ENCODE measurements at regions not wholly inside any gene's neighbourhood (a gene's known extent, or its start where the extent isn't known, plus 50 kb on each side); places are given as distances from the start of the nearest gene placed in this dataset.

DNA sequence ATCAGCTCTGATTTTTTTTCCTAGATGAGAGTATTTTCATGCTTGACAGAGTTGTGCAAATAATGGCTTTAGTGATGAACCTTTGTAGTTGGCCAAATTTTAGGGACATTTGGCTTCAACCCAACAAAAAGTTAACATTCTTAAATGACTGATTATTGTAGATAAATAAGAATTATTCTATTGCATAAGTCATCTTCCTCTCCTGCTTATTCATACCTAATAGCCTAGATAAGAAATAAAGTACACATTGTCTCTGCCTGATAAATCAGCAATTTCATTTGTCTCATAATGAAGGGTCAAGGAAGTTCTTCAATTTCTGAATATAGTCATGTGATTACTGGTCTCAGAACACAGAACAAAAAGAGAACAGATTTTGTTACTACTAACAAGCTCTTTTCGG, 428.9 kb upstream of the IL12A start:
- no peak for DNase-seq

DNA sequence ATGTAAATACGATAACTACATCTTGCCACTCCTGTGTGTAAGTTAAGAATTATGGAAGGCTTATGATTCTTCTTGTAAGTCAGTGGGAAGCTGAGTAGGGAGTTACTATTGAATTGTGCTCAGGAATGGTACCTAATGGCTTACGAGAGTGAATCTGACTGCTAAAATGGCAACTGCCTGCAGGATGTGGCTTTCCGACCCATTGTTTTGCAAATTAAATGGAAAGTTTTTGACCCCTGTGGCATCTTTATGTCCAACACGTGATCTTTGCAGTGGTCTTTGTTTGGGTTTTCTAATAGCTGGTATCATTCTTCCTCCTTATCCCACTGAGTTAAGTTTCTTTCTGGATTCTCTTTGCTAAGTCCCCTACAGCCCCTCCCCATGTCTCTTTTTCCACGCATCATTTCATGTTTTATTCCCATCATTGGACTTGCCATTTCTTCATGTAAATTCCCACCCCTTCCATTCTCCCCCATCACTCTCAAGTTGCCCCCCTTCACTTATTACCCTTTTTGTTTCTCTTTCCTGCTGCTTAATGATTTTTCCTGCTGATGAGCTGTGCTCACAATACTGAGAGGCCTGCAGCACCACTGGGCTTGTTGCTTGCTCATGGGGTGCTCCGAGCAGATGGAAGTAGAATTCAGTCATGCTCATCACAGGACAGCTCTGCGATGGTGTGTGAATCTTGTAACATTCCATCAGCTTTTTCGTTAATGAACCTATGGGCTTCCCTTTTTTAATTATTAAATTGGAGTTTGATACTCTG, 428.2 kb upstream of the IL12A start:
- DNase-seq, result no peak

DNA sequence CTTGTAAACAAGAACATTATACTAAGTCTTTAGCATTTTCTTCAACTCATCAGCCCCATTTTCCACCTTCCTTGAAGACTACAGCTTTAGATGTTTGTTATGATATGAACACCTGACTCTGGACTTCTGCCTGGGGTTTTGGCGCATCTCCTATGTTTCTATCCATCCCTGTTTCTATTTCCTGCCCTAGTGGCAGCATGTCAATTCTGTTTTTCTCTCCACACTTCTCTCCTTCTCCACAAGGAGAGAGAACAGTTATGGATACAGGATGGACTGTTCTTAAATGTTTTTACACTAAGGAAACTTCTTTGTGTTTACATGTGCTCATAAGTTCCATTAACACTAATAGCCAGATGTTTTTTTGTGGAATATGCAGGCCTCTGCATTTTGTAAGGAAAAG, 423.3 kb upstream of the IL12A start:
- DNase-seq, result no peak

DNA sequence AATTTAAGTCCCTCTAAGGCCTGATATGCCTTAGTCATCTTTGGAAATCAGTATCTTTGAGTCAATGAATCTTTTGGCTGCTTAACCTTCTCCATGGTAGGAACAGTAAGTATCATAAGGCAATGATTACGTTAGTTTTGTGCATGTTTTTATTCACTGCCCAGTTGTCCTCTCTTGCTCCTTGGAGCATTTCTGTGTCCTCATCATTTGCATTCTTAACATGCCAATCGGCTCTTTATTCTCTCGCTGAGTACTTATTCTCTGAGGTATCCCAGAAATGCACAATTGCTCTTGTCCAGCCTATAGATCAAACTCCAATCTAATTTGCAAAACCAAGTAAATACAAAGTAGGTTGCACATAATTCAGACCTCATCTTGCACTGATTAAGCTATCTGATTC, 405.0 kb upstream of the IL12A start:
- no peak for DNase-seq

DNA sequence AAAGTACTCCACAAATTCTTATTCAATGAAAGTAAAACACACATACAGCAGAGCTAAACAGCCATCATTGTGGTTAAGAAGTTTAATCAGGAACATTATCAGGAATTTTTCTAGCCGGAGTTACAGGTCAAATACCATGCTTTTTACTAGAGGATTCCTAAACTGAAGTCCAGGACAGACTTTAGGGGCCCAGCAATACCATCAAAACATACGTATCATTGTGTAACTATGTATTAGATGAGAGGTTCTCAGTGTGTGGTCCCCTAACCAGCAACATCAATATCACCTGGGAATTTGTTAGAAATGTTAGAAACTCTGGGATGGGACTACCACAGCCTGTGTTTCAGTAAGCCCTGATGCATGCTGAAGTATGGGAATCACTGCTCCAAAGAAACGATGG, 404.2 kb upstream of the IL12A start:
- DNase-seq, result no peak

DNA sequence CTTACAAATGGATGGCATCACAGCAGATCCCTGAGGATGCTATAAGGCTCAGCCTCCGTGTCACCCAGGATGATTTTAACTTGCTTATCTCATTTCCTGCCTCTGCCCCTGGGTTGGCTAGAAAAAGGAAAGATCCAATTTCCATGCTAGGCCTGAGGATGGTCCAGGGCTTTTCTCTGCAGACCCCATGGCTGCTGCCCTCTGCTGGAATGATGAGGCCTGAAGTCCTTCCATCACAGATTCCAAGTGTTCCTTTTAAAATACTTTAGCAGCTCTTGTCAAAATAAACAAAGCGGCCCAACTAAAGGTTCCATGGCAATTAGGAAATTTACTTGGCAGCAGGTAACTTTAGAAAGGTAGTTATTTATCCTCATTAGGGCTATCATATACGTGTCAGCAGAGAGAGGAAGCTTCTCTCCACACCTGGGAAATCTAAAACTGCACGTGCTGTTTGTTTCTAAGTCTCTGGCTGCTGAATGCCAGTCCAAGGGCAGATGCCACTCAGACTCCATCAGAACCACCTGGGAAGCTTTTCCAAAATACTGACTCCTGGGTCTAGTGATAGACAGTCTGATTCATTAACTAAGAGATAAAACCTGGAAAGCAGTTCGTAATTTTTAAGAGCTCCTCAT, 401.9 kb upstream of the IL12A start:
- DNase-seq, result peak; percentile 41 to 55

DNA sequence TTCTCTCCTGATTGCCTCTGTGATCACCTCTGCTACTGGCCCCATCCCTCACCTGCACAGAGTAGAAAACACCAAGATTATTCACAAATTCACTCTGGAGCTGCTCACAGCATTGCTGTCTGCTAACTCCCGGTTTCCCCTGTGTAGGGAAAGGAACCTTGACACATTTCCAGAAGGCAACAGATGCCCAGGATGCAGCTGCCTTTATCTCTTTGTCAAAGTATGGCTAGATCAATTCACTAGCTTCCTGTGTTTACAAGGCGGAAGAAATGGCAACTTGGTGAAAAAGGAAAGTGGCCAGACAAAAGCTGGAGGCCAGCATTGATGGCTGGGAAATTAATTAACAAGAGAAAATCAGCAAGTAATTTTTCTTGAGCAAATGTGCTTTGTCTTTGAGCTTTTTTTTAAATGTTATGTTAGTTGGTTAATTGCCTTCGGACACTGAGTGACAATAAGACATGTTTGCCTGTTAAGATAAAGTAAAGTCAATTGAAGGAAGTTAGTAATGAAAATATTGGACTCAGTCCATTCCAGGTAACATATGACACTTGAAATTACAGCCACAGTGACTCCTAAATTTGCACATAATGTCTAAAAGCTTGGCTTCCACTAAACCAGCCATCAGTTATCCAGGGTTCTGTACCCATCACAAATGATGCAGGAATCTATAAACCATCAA, 394.6 kb upstream of the IL12A start:
- no peak for DNase-seq

DNA sequence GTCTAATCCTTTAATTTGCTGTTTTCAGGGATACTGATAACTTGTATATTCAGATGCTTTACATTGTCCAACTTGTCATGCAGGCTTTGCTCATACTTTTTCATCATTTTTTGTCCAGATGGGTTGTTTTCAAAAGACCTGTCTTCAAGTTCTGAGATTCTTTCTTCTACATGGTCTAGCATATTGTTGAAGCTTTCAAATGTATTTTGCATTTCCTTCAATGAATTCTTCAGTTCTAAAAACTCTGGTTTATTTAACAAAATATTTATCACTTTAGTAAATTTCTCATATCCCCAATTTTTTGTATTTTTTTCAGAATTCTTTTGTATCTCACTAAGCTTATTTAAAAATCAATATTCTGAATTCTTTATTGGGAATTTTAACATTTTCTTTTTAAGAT, 388.3 kb upstream of the IL12A start:
- no peak for DNase-seq

DNA sequence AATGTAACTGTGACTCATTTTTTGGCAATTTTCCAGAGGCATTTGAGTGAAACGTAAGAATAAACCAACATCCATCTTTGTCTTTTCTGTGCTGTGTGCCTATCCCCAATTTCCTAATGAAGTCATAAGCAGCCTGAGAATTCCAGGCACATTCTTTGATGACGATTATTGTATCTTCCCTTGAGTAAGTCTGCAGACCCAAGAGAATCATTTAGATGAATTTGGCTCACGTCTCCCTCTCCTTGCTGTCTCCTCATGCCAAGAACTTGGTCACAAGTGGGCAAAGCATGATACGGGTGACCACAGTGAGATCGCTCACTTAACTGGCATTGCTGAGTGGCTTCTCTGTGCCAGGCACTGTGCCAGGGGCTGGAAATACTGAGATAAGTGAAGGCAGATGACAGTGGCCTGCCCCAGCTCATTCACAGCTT, 384.5 kb upstream of the IL12A start:
- no peak for DNase-seq

DNA sequence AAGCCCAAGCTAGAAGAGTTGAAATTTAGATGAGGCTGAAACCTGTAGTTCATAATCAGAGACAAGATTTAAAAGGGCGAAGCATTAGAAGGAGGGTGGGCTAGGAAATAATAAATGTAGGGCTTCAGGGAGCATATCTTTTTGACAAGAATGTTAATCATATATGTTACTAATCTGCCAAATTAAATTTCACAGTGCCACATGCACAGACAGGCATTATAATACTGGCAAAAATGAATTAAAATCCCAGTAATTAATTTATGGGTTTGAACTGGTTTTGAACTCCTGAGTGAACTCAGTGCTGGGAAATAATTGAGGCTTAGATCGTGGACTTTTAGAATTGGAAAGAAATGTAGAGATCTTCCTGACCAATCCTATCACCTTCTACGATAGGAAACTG, 383.5 kb upstream of the IL12A start:
- no peak for DNase-seq

DNA sequence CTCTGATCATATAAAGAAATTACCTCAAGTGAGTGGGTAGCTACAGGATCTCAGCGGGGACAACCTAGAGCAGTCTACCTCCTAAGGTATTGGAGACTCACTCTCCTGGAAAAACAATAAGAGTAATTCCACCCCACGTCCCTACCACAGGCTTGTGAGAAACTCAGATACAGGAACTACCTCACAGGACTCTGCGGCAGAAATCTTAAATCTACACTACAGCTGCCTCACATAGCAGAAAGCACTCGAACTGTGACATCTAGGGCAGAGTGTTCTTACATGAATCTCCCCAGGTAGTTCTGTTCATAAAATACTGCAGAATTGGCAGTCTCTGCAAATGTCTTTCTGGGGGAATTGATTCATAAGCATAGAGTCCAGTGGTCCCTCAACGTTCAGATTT, 382.9 kb upstream of the IL12A start:
- DNase-seq, result no peak

DNA sequence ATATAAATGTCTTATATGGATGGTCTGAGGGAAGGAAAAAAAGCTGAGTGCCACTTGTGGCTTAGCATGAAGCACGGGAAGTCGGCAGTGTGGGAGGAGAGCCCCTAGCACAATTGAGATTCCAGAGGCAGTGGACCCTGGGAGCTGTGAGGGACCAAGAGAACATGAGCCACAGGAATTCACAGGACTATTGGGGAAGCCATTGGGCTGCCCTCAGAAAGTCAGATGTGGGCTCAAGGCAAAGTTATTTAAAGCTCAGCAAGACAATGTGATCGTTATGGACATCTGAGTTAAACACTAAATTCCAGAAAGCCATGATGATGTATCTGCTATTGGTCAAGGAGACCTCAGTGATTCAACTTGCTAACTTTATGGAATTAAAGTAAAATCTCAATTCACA, 380.8 kb upstream of the IL12A start:
- DNase-seq, result no peak

DNA sequence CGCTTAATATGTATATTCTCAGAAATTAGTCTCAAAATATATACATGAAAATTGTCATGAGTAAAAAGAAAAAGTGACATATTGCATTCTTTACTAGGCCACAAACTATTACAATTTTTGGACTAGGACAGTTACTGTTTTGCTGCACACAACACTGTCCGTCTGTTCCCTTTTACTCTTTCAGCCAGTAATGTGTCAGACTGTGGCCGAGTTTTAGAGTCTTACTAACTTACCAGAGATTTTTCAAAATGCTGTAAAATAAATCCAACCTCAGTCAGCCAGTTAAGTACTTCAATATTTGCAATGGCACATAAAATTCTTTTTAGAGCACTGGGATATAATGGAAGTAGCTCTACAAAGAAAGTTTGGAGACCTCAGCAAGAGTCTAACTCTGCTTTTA, 380.3 kb upstream of the IL12A start:
- DNase-seq, result no peak

DNA sequence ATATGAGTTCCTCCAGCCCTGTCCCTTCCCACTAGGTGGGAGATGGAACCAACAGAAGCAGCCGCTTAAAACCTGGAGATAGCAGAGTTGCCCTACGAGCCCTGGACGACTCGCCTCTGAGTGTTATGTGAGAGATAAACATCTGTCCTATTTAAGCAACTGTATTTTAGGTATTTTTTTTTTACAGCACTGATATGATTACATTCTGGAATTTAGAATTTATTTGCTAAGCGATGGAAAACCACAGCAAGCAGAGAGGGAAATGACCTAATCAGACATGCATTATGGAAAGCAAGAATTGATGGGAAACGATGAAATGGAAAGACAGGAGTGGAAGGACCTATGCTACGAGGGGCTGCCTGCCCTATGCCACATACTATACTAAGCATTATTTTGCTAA, 379.0 kb upstream of the IL12A start:
- no peak for DNase-seq

DNA sequence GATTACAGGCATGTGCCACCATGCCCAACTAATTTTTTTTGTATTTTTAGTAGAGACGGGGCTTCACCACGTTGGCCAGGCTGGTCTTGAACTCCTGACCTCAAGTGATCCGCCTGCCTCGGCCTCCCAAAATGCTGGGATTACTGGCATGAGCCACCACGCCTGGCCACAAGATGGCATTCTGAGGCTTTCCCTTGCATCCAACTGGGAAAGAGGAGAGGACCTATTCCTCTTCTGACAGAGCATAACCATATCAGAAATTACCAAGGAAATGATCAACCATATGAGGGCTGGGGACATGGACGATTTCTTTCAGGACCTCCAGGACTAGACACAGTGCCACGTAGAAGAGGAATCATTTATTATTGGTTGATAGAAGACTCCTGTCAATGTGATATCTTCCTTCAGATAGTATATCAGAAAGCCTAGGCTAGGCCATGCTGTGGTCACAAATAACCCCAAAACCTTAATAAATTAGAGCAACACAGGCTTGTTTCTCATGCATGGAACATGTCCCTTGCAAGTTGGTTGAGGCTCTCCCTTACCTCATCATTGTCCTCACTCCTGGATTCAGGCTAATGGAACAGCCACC, 372.3 kb upstream of the IL12A start:
- peak in 1 of 2 experiments; percentile 13 for DNase-seq

DNA sequence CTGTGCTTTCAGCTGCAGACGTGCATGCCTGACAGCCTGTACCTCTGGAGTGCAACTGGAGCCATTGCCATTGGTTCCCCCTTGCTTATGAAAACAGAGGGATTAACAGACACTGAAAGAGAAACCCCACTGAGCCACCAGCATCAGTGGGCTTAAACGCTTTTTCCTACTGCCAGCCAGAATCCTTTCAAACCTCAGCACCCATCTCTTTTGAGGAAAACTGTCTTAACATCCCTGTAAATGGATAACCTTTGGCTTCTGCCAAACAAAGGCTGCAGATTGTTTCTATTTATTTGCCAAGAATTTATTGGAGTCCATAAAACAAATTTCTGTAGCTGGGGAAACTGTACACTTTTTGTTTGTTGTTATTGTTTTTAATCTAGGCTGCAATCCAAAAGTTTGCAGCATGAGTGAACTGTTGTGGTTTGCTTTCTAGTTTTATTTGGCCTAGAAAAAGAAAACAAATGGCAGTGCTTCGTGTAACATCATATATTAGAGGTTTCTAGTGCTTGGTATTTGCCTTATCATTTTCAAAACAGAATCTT, 369.2 kb upstream of the IL12A start:
- DNase-seq, result no peak

DNA sequence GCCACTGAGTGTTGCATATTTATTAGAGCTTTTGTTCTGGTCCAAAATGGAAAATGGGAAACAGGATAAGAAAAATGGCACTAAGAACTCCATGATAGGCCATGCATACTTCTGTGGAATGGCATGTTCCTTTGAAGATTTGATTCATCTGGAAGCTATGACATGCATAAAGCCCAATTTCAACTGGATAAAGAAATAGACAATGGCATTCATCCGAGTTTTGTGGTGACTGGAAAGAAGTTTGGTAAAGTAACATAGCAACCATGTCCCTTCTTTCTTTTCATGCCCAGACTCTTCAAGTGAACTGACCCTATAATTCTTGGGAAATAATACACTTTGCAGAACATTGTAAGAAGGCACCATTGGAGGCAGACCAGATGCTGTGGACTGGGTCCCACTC, 368.4 kb upstream of the IL12A start:
- DNase-seq, result no peak

DNA sequence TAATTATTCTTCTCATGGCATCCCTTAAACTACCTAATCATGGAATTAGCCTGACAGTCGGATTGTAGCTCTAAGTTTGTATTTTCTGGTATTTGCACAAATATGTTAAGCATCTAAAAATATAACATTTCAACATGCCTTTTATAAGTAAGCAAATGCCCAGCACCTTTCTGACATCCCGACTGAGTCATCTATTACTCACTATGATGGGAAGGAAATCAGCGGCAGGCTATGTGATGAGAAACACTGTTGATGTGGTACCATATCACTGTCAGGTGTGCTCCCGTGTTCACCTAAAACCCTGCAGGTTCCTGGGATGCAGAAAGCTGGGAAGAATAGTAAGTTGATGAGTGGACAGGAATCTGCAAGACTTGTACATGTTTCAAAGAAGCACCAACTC, 367.8 kb upstream of the IL12A start:
- no peak for DNase-seq

DNA sequence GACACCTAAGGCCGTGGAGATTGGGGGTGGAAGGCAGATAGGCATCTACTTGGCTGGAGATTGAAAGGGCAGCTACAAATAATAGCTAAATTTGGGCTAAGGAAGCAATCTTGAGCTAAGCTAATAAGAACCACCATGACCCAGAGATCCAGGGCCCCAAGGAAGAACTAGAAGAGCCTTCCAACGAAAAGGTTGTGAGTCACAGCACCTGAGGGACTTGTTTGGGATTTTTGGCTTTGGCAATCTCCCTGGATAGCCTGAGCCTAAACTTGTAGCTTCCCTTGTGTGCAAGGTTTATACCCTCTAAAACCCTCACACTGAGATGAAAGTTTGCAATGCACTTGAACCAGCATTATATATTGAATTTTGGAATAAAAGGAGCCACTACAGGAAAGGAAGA, 364.0 kb upstream of the IL12A start:
- DNase-seq, result no peak

DNA sequence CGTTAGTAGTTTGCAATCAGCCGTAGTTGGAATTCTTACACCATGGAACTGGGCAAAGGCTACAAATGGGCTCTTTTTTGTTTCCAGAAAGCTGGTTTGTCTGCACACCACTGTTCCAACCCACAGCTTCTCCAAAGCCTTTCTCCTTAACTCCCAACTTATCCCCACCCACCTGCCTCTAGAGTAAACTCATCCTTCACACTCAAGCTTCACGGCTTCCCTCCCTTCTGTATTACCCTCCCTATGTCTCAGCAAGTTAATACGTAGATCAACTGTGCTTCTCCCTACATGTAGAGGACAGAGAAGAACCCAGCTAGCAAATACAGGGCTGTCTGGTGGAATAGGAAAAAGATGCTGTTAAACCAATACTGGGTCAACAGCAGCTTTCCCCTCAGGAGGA, 363.0 kb upstream of the IL12A start:
- no peak for DNase-seq

DNA sequence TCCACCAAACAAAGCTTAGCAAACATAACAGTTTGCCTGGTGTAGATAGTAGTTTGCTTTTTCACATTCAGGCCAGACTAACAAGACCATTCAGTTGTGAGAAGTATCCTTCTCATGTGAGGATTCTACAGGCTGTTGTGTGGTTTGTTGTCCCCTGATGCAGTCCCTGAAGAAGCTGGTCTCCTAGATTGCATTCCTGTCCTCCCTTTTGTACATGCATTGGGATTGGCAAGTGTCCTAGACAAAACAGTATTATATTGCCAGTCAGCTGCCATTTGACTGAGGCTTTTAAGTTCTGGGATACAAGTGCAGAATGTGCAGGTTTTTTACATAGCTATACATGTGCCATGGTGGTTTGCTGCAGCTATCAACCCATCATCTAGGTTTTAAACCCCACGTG, 362.0 kb upstream of the IL12A start:
- no peak for DNase-seq

DNA sequence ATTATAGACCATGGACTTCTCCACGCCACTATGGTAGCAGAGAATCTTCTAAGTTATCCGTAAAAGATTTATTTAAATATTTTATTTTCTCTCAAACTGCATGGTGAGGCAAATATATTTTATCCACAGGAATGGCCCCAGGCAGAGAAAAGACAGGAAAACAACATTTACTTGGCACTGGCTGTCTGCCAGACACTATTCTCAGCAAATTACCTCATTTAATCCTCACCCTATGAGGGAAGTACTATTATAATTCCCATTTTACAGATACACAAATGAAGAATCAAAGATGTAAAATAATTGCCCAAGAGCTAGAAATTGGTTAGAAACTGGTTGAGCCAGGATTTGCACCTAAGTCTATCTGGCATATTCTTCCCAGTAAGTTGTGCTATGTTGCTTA, 361.4 kb upstream of the IL12A start:
- no peak for DNase-seq

DNA sequence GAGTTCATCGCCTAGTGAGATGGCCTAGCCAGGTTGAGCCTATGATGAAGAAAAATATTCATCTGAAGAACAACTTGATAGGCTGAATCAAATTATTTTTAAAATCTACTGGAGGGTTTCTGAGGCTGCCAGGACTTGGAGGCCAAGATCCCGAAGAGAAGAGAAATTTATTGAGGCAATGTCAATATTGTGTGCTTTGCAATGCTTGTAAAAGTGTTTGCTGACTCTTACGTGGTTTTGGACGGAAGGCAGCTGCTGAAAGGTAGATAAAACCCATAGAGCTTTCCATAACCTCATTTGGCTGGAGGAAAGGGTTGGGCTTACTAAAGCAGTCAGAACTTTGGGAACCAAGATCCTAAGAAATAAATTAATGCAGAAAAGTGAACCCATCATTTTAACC, 361.0 kb upstream of the IL12A start:
- no peak for DNase-seq

All from SHP77 (cell line).